B cell (primary cell): ENCODE measurements at regions not wholly inside any gene's neighbourhood (a gene's known extent, or its start where the extent isn't known, plus 50 kb on each side); places are given as distances from the start of the nearest gene placed in this dataset.

ENCODE experiments used
- ATAC-seq: fragments of 200-7000 bp; cut with Tn5 transposase; one replicate; pipeline ENCODE4 v1.10.0; 2021; ENCODE audit warnings: low read depth, mild to moderate bottlenecking, moderate number of reproducible peaks, moderate library complexity
- CTCF ChIA-PET: fragments of 350-600 bp; sonication (Branson Sonifier 250); formaldehyde crosslinking; loops from one replicate; lab custom pipeline; 2021; ENCODE audit warnings: antibody characterized with exemption, inconsistent platforms; lab: Charles Lee
- POLR2A ChIA-PET: fragments of 350-600 bp; sonication (Branson Sonifier 250); formaldehyde crosslinking; loops from one replicate; lab custom pipeline; 2021; ENCODE audit warnings: antibody characterized with exemption; lab: Charles Lee
- DNase-seq: peaks from one replicate; pipeline ENCODE4 v3.0.0; 2013
- H2AFZ ChIP-seq: 2 replicates; pipeline ENCODE4 v1.6.1; 2012; ENCODE audit warnings: mild to moderate bottlenecking, low read depth, low read length; ENCODE audit not compliant: insufficient read depth, poor library complexity, severe bottlenecking
- H3K27ac ChIP-seq, 2 donors: 1 replicate in 1 of 2; 2 replicates in 1 of 2; pipeline ENCODE4 v1.5.1; 2012 to 2013; ENCODE audit warnings: low read length in 2 of 2, mild to moderate bottlenecking in 2 of 2, moderate library complexity in 1 of 2
- H3K27me3 ChIP-seq, 4 experiments: fragments of 200-600 bp in 1 of 4; sonication (generic) in 1 of 4; replicated peaks in 1 of 4; 1 replicate in 2 of 4; 2 replicates in 2 of 4; pipeline versions ENCODE4 v1.6.1 to v1.7.0; 2013 to 2016; ENCODE audit warnings: low read length in 3 of 4, mild to moderate bottlenecking in 2 of 4, mixed read lengths in 1 of 4, moderate library complexity in 1 of 4; ENCODE audit not compliant: insufficient read depth in 4 of 4, control insufficient read depth in 3 of 4; ENCODE audit errors: control extremely low read depth in 1 of 4
- H3K36me3 ChIP-seq, 2 experiments: replicated peaks in 1 of 2; 1 replicate in 1 of 2; 2 replicates in 1 of 2; pipeline versions ENCODE4 v1.6.1 to v1.7.1; 2013; ENCODE audit warnings: low read length in 1 of 2; ENCODE audit not compliant: insufficient read depth in 2 of 2, control insufficient read depth in 1 of 2; ENCODE audit errors: control extremely low read depth in 1 of 2, extremely low read depth in 1 of 2
- H3K4me1 ChIP-seq, 2 donors: fragments of 200-600 bp in 1 of 2; sonication (generic) in 1 of 2; 1 replicate in 1 of 2; 2 replicates in 1 of 2; pipeline versions ENCODE4 v1.5.1 to v1.6.1; 2013 to 2017; ENCODE audit warnings: low read length in 2 of 2; ENCODE audit not compliant: control insufficient read depth in 2 of 2, insufficient read depth in 2 of 2
- H3K4me2 ChIP-seq: replicated peaks from 2 replicates; pipeline ENCODE3; 2012; ENCODE audit warnings: mild to moderate bottlenecking, low read depth, low read length; ENCODE audit not compliant: poor library complexity, severe bottlenecking
- H3K4me3 ChIP-seq, 5 experiments: fragments of 200-600 bp in 1 of 5; sonication (generic) in 1 of 5; 1 replicate in 3 of 5; 2 replicates in 2 of 5; pipeline versions ENCODE4 v1.5.1 to v1.7.0; 2011 to 2016; ENCODE audit warnings: low read length in 4 of 5, mild to moderate bottlenecking in 4 of 5, low read depth in 2 of 5, control low read depth in 1 of 5, moderate library complexity in 1 of 5; ENCODE audit not compliant: insufficient read depth in 1 of 5; ENCODE audit errors: control extremely low read depth in 1 of 5, extremely low read depth in 1 of 5
- H3K79me2 ChIP-seq: fragments of 200-600 bp; sonication (generic); one replicate; pipeline ENCODE4 v1.6.0; 2016; ENCODE audit warnings: low read length; ENCODE audit not compliant: control insufficient read depth, insufficient read depth
- H3K9ac ChIP-seq: fragments of 200-600 bp; sonication (generic); 2 replicates; pipeline ENCODE4 v1.6.1; 2017; ENCODE audit warnings: mild to moderate bottlenecking, low read length, moderate library complexity
- H3K9me3 ChIP-seq, 3 donors: one replicate each; pipeline versions ENCODE4 v1.6.1 to v1.7.1; 2013; ENCODE audit warnings: low read length in 2 of 3; ENCODE audit not compliant: control insufficient read depth in 2 of 3, insufficient read depth in 1 of 3; ENCODE audit errors: control extremely low read depth in 1 of 3
- H4K20me1 ChIP-seq: 2 replicates; pipeline ENCODE4 v1.6.0; 2012; ENCODE audit warnings: mild to moderate bottlenecking, low read length; ENCODE audit not compliant: insufficient read depth, control insufficient read depth, poor library complexity, severe bottlenecking
- H3K27ac Mint-ChIP-seq: one replicate; pipeline ENCODE4 v1.8.0; 2021; ENCODE audit warnings: mixed read lengths
- H3K27me3 Mint-ChIP-seq: one replicate; pipeline ENCODE4 v1.8.0; 2021; ENCODE audit warnings: mixed read lengths
- H3K4me1 Mint-ChIP-seq: one replicate; pipeline ENCODE4 v1.8.0; 2021; ENCODE audit warnings: mixed read lengths
- H3K4me3 Mint-ChIP-seq: one replicate; pipeline ENCODE4 v1.8.0; 2021; ENCODE audit warnings: mixed read lengths
- H3K9me3 Mint-ChIP-seq: one replicate; pipeline ENCODE4 v1.8.0; 2022; ENCODE audit warnings: mixed read lengths; ENCODE audit not compliant: insufficient read depth
- CTCF ChIP-seq: fragments of 200-600 bp; IDR thresholded peaks from one replicate; pipeline ENCODE4 v1.8.0; 2022; ENCODE audit warnings: antibody characterized with exemption, mild to moderate bottlenecking
- EZH2 ChIP-seq: IDR thresholded peaks from 2 replicates; pipeline ENCODE4 v1.6.1; 2012; ENCODE audit warnings: borderline replicate concordance, low read depth, mild to moderate bottlenecking, moderate library complexity, low read length; ENCODE audit not compliant: insufficient read depth, poor library complexity, severe bottlenecking
- WGBS: methylation state at CpG from one replicate; pipeline ENCODE4 v1.1.5; 2013; ENCODE audit warnings: missing lambda C conversion rate; ENCODE audit not compliant: insufficient coverage; 5-methylcytosine and 5-hydroxymethylcytosine counted together
- intact Hi-C: fragments of 100-400 bp; cut with micrococcal nuclease; formaldehyde crosslinking; loops from one replicate; pipeline ENCODE4 v1.10.0; 2022

- 100% methylated on average over 2 of the region's 5 CpGs for WGBS
- Histone ChIP-seq H3K79me2 (no peaks in the 10 kb centered on the region), H3K4me1 (no peaks in the 10 kb centered on the region), H3K4me2 (no peak overlapping the region), H3K9ac (no peak overlapping the region), H4K20me1 (no peaks in the 10 kb centered on the region), H2AFZ (no peak overlapping the region), H3K9me3 (peaks cover 0 to 3% (median 0%) of the 10 kb centered on the region in 3 donors), H3K36me3 (no peaks in the 10 kb centered on the region), H3K4me3 (no peak overlapping the region), H3K27me3 (no peaks in the 10 kb centered on the region), H3K27ac (no peak overlapping the region)
- CTCF ChIA-PET, result no interaction called here
- Mint-ChIP-seq H3K4me1 (no peaks in the 10 kb centered on the region), H3K27me3 (peaks cover 3% of the 10 kb centered on the region), H3K9me3 (no peaks in the 10 kb centered on the region), H3K27ac (no peak overlapping the region), H3K4me3 (no peak overlapping the region)
- DNase-seq, result no peak
- TF ChIP-seq EZH2 (no peak), CTCF (no peak)
- intact Hi-C loops, result no loop called here
- POLR2A ChIA-PET, result no interaction called here
- ATAC-seq, result no peak
Observed at GRCh38 chr10:44020322-44021111, 364.4 kb downstream of the CXCL12 start.

GRCh38 chr10:44017483-44018145 is 367.3 kb downstream of the CXCL12 start:
- Histone ChIP-seq H3K36me3 (no peaks in the 10 kb centered on the region), H3K27me3 (no peaks in the 10 kb centered on the region), H3K4me1 (no peaks in the 10 kb centered on the region), H3K9ac (no peak overlapping the region), H2AFZ (no peak overlapping the region), H3K4me3 (no peak overlapping the region), H4K20me1 (no peaks in the 10 kb centered on the region), H3K9me3 (peaks cover 0 to 3% (median 0%) of the 10 kb centered on the region in 3 donors), H3K79me2 (no peaks in the 10 kb centered on the region), H3K27ac (no peak overlapping the region), H3K4me2 (no peak overlapping the region)
- no peak overlapping the region for H3K4me3 Mint-ChIP-seq
- CTCF ChIA-PET, result no interaction called here
- TF ChIP-seq CTCF, result no peak
- TF ChIP-seq EZH2, result no peak
- no peak overlapping the region for H3K27ac Mint-ChIP-seq
- WGBS, result 94% methylated on average over 3 of the region's 5 CpGs
- H3K9me3 Mint-ChIP-seq, result no peaks in the 10 kb centered on the region
- DNase-seq, result no peak
- ATAC-seq, result no peak
- POLR2A ChIA-PET, result no interaction called here
- H3K27me3 Mint-ChIP-seq, result no peaks in the 10 kb centered on the region
- intact Hi-C loops, result no loop called here
- no peaks in the 10 kb centered on the region for H3K4me1 Mint-ChIP-seq
